HepG2 (cell line): ENCODE measurements at regions not wholly inside any gene's neighbourhood (a gene's known extent, or its start where the extent isn't known, plus 50 kb on each side); places are given as distances from the start of the nearest gene placed in this dataset.
"Not testable (repeated sequence)": the region's sequence is repeated elsewhere in the genome, so short reads cannot be mapped to it uniquely, and the experiment has no call there.

Source experiments
- ATAC-seq: fragments of 200-7000 bp; cut with Tn5 transposase; 3 replicates; pipeline ENCODE4 v1.9.1; 2020; ENCODE audit warnings: mild to moderate bottlenecking, moderate library complexity
- BruUV-seq: library from RNA; stranded (reverse); fragments of 400-500 nt; replicated peaks from 2 replicates; lab custom pipeline; 2021; lab: Mats Ljungman, UMichigan
- CTCF ChIA-PET: fragments of 300-600 bp; formaldehyde crosslinking; extraction: SDS; loops from one replicate; lab custom pipeline; 2021; ENCODE audit warnings: low total read pairs, inconsistent platforms, low intra/inter-chr PET ratio; lab: Yijun Ruan, JAX
- POLR2A ChIA-PET: fragments of 350-600 bp; sonication (Branson Sonifier 250); formaldehyde crosslinking; loops from one replicate; lab custom pipeline; 2020; ENCODE audit warnings: antibody characterized with exemption, inconsistent platforms; lab: Yijun Ruan, JAX
- DNase-seq: peaks from one replicate; pipeline ENCODE4 v3.0.0-alpha.2; 2015; ENCODE audit warnings: low spot score
- FAIRE-seq: peaks from 3 replicates; lab custom pipeline; 2011; peaks lifted over from hg19 to GRCh38; lab: Jason Lieb, UNC
- H2AFZ ChIP-seq: one replicate; pipeline ENCODE4 v1.6.1; 2011; ENCODE audit warnings: low read length, inconsistent platforms
- H3K27ac ChIP-seq: fragments of 300-600 bp; 3 replicates; pipeline ENCODE4 v1.8.0; 2011; ENCODE audit warnings: mixed run types, mild to moderate bottlenecking, mixed read lengths, low read length, inconsistent platforms; ENCODE audit not compliant: insufficient read depth; ENCODE audit errors: extremely low read length
- H3K27me3 ChIP-seq, 2 experiments: fragments of 200-600 bp in 1 of 2; 2 replicates in 1 of 2; 3 replicates in 1 of 2; pipeline versions ENCODE4 v1.6.0 to v1.8.0; 2011; ENCODE audit warnings: low read length in 2 of 2, mild to moderate bottlenecking in 2 of 2, moderate library complexity in 2 of 2, inconsistent platforms in 1 of 2; ENCODE audit not compliant: insufficient read depth in 2 of 2, control insufficient read depth in 1 of 2
- H3K36me3 ChIP-seq, 2 experiments: fragments of 200-600 bp in 1 of 2; replicated peaks in 1 of 2; 2 replicates in 1 of 2; 3 replicates in 1 of 2; pipeline versions ENCODE4 v1.5.1 to v1.8.0; 2011; ENCODE audit warnings: low read length in 2 of 2, inconsistent platforms in 1 of 2; ENCODE audit not compliant: insufficient read depth in 2 of 2, control insufficient read depth in 1 of 2
- H3K4me1 ChIP-seq: 2 replicates; pipeline ENCODE4 v1.5.1; 2012; ENCODE audit warnings: low read length, inconsistent platforms; ENCODE audit not compliant: insufficient read depth
- H3K4me2 ChIP-seq: 2 replicates; pipeline ENCODE4 v1.6.0; 2011; ENCODE audit warnings: low read depth, low read length, inconsistent platforms
- H3K4me3 ChIP-seq, 3 experiments: fragments of 200-600 bp in 1 of 3; sonication (generic), shearing (Covaris generic) in 1 of 3; replicated peaks in 1 of 3; 2 replicates each; pipeline ENCODE4 v1.5.1; 2011 to 2016; ENCODE audit warnings: low read length in 3 of 3, inconsistent platforms in 2 of 3, low read depth in 2 of 3, mild to moderate bottlenecking in 2 of 3, control low read depth in 1 of 3, mixed read lengths in 1 of 3; ENCODE audit not compliant: insufficient read depth in 1 of 3
- H3K79me2 ChIP-seq: one replicate; pipeline ENCODE4 v1.6.1; 2011; ENCODE audit warnings: low read length, inconsistent platforms; ENCODE audit not compliant: insufficient read depth
- H3K9ac ChIP-seq: 2 replicates; pipeline ENCODE4 v1.6.0; 2011; ENCODE audit warnings: mild to moderate bottlenecking, low read depth, low read length, inconsistent platforms; ENCODE audit not compliant: insufficient read depth
- H3K9me3 ChIP-seq: 2 replicates; pipeline ENCODE4 v1.5.1; 2012; ENCODE audit warnings: mild to moderate bottlenecking, low read length
- H4K20me1 ChIP-seq: 2 replicates; pipeline ENCODE4 v1.6.0; 2011; ENCODE audit warnings: inconsistent platforms, mild to moderate bottlenecking, low read length, moderate library complexity; ENCODE audit not compliant: insufficient read depth
- CBFB ChIP-seq: sonication (generic); formaldehyde crosslinking; IDR thresholded peaks from 2 replicates; pipeline ENCODE4 v1.4.0; 2020; ENCODE audit warnings: missing genetic modification reagents
- MEIS1 ChIP-seq: sonication (generic); formaldehyde crosslinking; IDR thresholded peaks from 2 replicates; pipeline ENCODE4 v1.9.0; 2021; ENCODE audit warnings: mild to moderate bottlenecking, missing genetic modification reagents, moderate library complexity, borderline replicate concordance
- PCBP1 ChIP-seq: fragments of 200-400 bp; formaldehyde crosslinking; IDR thresholded peaks from 2 replicates; pipeline ENCODE4 v1.6.1; 2017; ENCODE audit warnings: mild to moderate bottlenecking, low read depth, low read length, borderline replicate concordance
- STAG1 ChIP-seq: sonication (generic); formaldehyde crosslinking; IDR thresholded peaks from 2 replicates; pipeline ENCODE4 v1.4.0; 2020; ENCODE audit warnings: missing genetic modification reagents
- ZBTB25 ChIP-seq: IDR thresholded peaks from 2 replicates; pipeline ENCODE4 v1.6.1; 2018; ENCODE audit warnings: missing genetic modification reagents
- ZBTB44 ChIP-seq: sonication (generic); formaldehyde crosslinking; IDR thresholded peaks from 2 replicates; pipeline ENCODE4 v1.4.0; 2020; ENCODE audit warnings: missing genetic modification reagents
- ZNF124 ChIP-seq: sonication (generic); formaldehyde crosslinking; IDR thresholded peaks from 2 replicates; pipeline ENCODE4 v1.4.0; 2020; ENCODE audit warnings: missing genetic modification reagents
- ZNF614 ChIP-seq: IDR thresholded peaks from 2 replicates; pipeline ENCODE4 v1.6.1; 2018; ENCODE audit warnings: missing biosample characterization, missing genetic modification reagents, inconsistent platforms, borderline replicate concordance
- WGBS: methylation state at CpG from one replicate; pipeline ENCODE4 v1.1.6; 2017; ENCODE audit warnings: low lambda C conversion rate; 5-methylcytosine and 5-hydroxymethylcytosine counted together
- in situ Hi-C: cut with HindIII; loops from 2 replicates; pipeline ENCODE4 v1.10.0; 2017; ENCODE audit warnings: low pct_unique_long_range_greater_than_20kb; ENCODE audit not compliant: extremely low pct_ligation_motif_present
- intact Hi-C: fragments of 100-400 bp; cut with micrococcal nuclease; formaldehyde crosslinking; loops from one replicate; pipeline ENCODE4 v1.10.0; 2022; ENCODE audit not compliant: unreplicated experiment
- TF ChIP-seq, protein P1 (sequence below): sonication (generic); formaldehyde crosslinking; IDR thresholded peaks from 2 replicates; pipeline ENCODE4 v1.5.1; 2020; ENCODE audit warnings: missing genetic modification reagents, mild to moderate bottlenecking, borderline replicate concordance
- TF ChIP-seq, protein P2 (sequence below): sonication (generic); formaldehyde crosslinking; IDR thresholded peaks from 2 replicates; pipeline ENCODE4 v1.5.1; 2020; ENCODE audit warnings: missing genetic modification reagents, mild to moderate bottlenecking, borderline replicate concordance

DNA sequence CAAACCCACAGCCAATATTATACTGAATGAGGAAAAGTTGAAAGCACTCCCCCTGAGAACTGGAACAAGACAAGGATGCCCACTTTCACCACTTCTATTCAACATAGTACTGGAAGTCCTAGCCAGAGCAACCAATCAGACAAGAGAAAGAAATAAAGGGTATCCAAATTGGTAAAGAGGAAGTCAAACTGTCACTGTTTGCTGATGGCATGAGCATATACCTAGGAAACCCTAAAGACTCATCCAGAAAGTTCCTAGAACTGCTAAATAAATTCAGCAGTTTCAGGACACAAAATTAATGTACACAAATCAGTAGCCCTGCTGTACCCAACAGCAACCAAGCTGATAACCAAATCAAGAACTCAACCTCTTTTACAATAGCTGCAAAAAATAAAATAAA is 220.0 kb downstream of the SYK start:
- H3K4me3 ChIP-seq, in situ Hi-C loops, H2AFZ ChIP-seq, ATAC-seq, H3K36me3 ChIP-seq, H3K9me3 ChIP-seq, H3K9ac ChIP-seq, H3K79me2 ChIP-seq, intact Hi-C loops, H4K20me1 ChIP-seq, H3K27ac ChIP-seq, H3K4me1 ChIP-seq, POLR2A ChIA-PET, H3K4me2 ChIP-seq, DNase-seq, FAIRE-seq, H3K27me3 ChIP-seq, BruUV-seq, CTCF ChIA-PET: not testable (repeated sequence)

DNA sequence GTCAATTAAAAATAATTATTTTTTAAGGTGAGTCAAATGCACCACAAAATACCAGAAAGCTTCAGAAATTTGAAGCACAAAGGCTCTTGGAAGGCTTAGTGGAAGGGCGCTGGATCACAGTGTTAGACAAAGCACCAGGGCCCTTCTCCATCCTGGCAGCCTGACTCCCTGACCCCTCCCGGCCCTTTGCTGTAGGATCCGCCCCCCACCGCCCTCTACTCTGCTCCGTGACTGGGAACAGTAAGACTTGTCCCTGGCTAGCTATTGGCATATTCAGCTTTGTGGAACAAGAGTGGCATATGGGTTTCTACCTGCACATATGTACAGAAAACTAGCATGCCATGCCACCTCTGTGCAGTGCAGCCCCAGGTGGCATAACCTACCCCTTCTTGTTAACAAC is 222.1 kb downstream of the SYK start:
- no peaks in the 10 kb centered on the region for H3K27me3 ChIP-seq
- no peaks in the 10 kb centered on the region for H3K9me3 ChIP-seq
- CTCF ChIA-PET: no interaction called here

More for the DNA sequence above, 222.1 kb downstream of the SYK start:
- no peak overlapping the region for H3K9ac ChIP-seq
- H3K4me3 ChIP-seq: no peak overlapping the region
- DNase-seq (no peak), ATAC-seq (no peak), FAIRE-seq (no peak)
- 47% methylated on average over 4 of the region's 5 CpGs for WGBS
- no peak overlapping the region for H2AFZ ChIP-seq
- BruUV-seq: no TSS peak
- intact Hi-C loops: no loop called here
- no peaks in the 10 kb centered on the region for H3K79me2 ChIP-seq
- in situ Hi-C loops: no loop called here
- H4K20me1 ChIP-seq: no peaks in the 10 kb centered on the region
- POLR2A ChIA-PET: no interaction called here
- H3K27ac ChIP-seq: no peak overlapping the region
- no peaks in the 10 kb centered on the region for H3K4me1 ChIP-seq
- H3K36me3 ChIP-seq: no peaks in the 10 kb centered on the region
- TF ChIP-seq, protein P1, sequence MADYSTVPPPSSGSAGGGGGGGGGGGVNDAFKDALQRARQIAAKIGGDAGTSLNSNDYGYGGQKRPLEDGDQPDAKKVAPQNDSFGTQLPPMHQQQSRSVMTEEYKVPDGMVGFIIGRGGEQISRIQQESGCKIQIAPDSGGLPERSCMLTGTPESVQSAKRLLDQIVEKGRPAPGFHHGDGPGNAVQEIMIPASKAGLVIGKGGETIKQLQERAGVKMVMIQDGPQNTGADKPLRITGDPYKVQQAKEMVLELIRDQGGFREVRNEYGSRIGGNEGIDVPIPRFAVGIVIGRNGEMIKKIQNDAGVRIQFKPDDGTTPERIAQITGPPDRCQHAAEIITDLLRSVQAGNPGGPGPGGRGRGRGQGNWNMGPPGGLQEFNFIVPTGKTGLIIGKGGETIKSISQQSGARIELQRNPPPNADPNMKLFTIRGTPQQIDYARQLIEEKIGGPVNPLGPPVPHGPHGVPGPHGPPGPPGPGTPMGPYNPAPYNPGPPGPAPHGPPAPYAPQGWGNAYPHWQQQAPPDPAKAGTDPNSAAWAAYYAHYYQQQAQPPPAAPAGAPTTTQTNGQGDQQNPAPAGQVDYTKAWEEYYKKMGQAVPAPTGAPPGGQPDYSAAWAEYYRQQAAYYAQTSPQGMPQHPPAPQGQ: no peak
- TF ChIP-seq STAG1 (no peak), ZBTB25 (no peak), CBFB (CRISPR knock-in tag) (no peak), MEIS1 (no peak), ZBTB44 (CRISPR knock-in tag) (no peak), ZNF614 (CRISPR knock-in tag) (no peak), PCBP1 (no peak), ZNF124 (CRISPR knock-in tag) (no peak)
- TF ChIP-seq, protein P2, sequence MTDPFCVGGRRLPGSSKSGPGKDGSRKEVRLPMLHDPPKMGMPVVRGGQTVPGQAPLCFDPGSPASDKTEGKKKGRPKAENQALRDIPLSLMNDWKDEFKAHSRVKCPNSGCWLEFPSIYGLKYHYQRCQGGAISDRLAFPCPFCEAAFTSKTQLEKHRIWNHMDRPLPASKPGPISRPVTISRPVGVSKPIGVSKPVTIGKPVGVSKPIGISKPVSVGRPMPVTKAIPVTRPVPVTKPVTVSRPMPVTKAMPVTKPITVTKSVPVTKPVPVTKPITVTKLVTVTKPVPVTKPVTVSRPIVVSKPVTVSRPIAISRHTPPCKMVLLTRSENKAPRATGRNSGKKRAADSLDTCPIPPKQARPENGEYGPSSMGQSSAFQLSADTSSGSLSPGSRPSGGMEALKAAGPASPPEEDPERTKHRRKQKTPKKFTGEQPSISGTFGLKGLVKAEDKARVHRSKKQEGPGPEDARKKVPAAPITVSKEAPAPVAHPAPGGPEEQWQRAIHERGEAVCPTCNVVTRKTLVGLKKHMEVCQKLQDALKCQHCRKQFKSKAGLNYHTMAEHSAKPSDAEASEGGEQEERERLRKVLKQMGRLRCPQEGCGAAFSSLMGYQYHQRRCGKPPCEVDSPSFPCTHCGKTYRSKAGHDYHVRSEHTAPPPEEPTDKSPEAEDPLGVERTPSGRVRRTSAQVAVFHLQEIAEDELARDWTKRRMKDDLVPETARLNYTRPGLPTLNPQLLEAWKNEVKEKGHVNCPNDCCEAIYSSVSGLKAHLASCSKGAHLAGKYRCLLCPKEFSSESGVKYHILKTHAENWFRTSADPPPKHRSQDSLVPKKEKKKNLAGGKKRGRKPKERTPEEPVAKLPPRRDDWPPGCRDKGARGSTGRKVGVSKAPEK (CRISPR knock-in tag): no peak
- no peak overlapping the region for H3K4me2 ChIP-seq
